ENCODE measurements at regions not wholly inside any gene's neighbourhood (a gene's known extent, or its start where the extent isn't known, plus 50 kb on each side); places are given as distances from the start of the nearest gene placed in this dataset.

DNA sequence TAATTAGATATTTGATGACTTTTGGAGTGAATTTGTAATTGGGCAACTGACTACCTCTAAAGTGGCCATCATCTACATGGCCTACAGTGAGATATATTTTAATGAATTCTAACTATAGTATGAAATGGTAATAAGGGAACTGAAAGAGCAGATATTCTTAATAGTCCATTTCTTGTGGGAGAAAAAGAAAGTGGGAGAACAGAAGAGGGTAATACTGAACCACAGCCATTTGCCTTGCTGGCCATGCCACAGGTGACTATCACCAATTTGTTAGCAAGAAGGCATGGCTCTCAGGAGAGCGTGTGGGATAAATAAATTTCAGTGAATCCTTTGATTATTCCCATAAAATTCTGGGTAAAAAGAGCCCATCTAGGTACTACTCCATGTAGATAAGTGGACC lies 1074.0 kb upstream of the MAP3K7 start:
- TF ChIP-seq, protein P1, sequence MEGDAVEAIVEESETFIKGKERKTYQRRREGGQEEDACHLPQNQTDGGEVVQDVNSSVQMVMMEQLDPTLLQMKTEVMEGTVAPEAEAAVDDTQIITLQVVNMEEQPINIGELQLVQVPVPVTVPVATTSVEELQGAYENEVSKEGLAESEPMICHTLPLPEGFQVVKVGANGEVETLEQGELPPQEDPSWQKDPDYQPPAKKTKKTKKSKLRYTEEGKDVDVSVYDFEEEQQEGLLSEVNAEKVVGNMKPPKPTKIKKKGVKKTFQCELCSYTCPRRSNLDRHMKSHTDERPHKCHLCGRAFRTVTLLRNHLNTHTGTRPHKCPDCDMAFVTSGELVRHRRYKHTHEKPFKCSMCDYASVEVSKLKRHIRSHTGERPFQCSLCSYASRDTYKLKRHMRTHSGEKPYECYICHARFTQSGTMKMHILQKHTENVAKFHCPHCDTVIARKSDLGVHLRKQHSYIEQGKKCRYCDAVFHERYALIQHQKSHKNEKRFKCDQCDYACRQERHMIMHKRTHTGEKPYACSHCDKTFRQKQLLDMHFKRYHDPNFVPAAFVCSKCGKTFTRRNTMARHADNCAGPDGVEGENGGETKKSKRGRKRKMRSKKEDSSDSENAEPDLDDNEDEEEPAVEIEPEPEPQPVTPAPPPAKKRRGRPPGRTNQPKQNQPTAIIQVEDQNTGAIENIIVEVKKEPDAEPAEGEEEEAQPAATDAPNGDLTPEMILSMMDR (IDR thresholded peaks at IDR 0.05) = no peak
- Histone ChIP-seq H3K4me3 (no peak overlapping the region), H3K4me1 (ENCODE audit: low read depth) (no peaks in the 10 kb centered on the region), H3K36me3 (ENCODE audit: low read depth) (no peaks in the 10 kb centered on the region), H3K9me3 (no peaks in the 10 kb centered on the region)
- intact Hi-C loops (cut with DNase I, micrococcal nuclease) = no loop called here
- DNase-seq = no peak
- ATAC-seq = no peak

DNA sequence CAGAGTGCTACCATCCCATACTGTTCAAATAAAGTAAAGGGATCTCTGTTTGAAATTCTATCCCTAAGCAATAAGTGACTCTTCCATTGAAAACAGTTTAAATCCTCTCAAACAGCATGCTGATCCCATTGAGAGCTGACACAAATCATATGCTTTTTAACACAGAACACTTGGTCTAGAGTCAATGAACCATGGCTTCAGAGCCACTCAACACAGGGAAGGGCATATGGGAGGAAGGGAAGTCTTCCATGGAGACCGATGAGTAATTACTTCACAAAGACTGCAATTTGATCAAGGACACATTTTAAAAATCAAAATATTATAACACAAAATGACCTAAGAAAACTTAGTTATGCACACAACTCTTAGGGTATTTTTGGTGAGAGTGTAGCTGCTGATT lies 1073.0 kb upstream of the MAP3K7 start:
- intact Hi-C loops (cut with DNase I, micrococcal nuclease) = no loop called here
- TF ChIP-seq, protein P1 (IDR thresholded peaks at IDR 0.05) = no peak
- no peaks in the 10 kb centered on the region for H3K9me3 ChIP-seq
- no peak for DNase-seq
- no peaks in the 10 kb centered on the region for H3K4me1 ChIP-seq (ENCODE audit: low read depth)
- H3K36me3 ChIP-seq (ENCODE audit: low read depth) = no peaks in the 10 kb centered on the region
- H3K4me3 ChIP-seq = no peak overlapping the region
- ATAC-seq = no peak

DNA sequence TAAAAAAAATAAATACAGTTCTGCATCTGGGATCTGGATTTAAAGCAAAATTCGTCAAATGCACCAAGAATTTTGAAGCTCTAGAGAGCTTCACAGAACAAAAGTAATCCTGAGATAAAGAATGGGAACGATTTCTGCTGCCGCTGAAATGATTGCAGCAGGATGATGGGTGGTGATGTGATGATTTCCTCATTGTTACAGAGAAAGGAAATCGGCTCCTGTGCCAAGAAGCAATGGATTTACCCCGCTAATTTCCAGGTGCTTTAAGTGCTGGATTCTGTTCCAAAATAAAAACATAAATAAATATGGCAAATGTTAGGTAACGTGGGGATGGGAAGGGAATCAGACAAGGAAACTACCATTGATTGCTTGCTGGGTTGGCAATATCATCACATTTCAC lies 1067.9 kb upstream of the MAP3K7 start:
- Histone ChIP-seq H3K4me3 (no peak overlapping the region), H3K36me3 (ENCODE audit: low read depth) (no peaks in the 10 kb centered on the region), H3K4me1 (ENCODE audit: low read depth) (no peaks in the 10 kb centered on the region), H3K9me3 (no peaks in the 10 kb centered on the region)
- DNase-seq (no peak), ATAC-seq (no peak)
- TF ChIP-seq, protein P1 (IDR thresholded peaks at IDR 0.05) = no peak
- intact Hi-C loops (cut with DNase I, micrococcal nuclease) = no loop called here

DNA sequence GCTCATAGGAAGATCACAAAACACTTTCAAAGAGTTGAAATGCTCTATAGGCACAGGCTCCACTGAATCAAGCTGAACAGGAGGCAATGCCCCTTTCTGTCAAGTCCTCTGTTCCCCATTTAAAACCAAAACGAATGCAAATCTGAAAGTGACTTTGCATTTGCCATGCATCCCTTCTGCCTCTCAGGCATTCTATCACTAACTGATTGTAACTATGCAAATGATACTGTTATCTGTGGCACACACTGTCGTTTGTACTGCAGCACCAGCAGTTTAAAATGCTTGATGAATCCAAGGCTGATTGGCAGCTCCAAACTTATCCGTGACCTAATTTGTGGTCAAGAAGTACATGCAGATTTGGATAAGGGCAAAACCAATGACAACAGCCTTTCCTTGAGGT lies 1067.5 kb upstream of the MAP3K7 start:
- intact Hi-C loops (cut with DNase I, micrococcal nuclease) = no loop called here
- no peak for ATAC-seq
- TF ChIP-seq, protein P1 (IDR thresholded peaks at IDR 0.05) = no peak

DNA sequence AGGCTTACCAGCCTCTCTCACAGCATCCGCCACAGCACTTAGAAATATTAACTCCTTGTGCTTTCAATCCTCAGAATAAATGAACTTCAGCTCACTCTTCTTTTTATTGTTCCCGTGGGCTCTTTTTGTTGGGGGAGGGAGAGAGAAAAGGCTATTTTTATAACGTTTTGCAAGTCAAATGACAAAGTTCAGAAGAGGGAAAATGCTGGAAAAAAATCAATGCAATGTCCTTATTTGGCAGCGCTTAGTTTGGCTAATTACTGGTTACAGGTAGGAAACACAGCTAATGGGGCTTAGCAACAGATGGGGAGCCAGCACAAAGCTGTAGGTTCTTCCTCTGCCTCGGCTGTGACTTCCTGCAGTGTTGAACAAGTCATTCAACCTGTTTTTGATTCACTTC lies 1067.0 kb upstream of the MAP3K7 start:
- H3K9me3 ChIP-seq = no peaks in the 10 kb centered on the region
- no peaks in the 10 kb centered on the region for H3K4me1 ChIP-seq (ENCODE audit: low read depth)
- TF ChIP-seq, protein P1 (IDR thresholded peaks at IDR 0.05) = no peak
- intact Hi-C loops (cut with DNase I, micrococcal nuclease) = no loop called here
- H3K36me3 ChIP-seq (ENCODE audit: low read depth) = no peaks in the 10 kb centered on the region
- H3K4me3 ChIP-seq = no peak overlapping the region
- no peak for ATAC-seq
- DNase-seq = no peak

More for the DNA sequence above, 1067.5 kb upstream of the MAP3K7 start:
- no peak for DNase-seq
- no peaks in the 10 kb centered on the region for H3K4me1 ChIP-seq (ENCODE audit: low read depth)
- no peak overlapping the region for H3K4me3 ChIP-seq
- no peaks in the 10 kb centered on the region for H3K9me3 ChIP-seq
- no peaks in the 10 kb centered on the region for H3K36me3 ChIP-seq (ENCODE audit: low read depth)

DNA sequence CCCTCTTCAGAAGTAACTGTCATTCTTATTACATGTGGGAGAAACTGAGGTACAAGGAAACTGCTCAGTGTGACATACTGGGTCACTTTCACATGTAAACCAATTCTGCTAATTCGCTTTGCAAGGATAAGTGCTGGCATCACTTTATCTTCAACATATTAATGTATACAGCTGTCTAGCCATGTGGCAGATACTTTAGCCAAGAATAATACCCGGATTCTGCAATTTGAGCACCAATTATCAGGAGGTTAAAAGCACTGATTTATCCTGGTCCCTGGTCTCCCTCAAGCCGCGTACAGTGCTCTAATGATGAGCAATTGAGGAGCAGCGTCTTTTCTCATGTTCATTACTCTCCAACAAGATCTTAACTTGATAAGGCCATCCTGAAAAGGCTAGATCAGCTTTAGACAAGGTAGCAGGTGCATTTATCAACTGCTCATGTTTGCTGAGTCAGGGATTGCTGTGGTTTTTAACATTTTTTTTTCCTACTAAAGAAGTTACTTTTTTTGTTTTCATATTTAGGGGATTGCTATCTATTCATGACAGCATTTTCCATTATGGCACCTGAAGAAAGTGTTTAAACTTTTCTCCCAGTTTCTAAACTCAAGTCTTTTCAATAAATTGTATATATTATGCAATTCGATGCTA lies 1066.3 kb upstream of the MAP3K7 start:
- Histone ChIP-seq H3K9me3 (no peaks in the 10 kb centered on the region), H3K36me3 (ENCODE audit: low read depth) (no peaks in the 10 kb centered on the region), H3K4me3 (no peak overlapping the region), H3K4me1 (ENCODE audit: low read depth) (no peaks in the 10 kb centered on the region)
- DNase-seq (no peak), ATAC-seq (no peak)
- TF ChIP-seq, protein P1 (IDR thresholded peaks at IDR 0.05) = no peak
- intact Hi-C loops (cut with DNase I, micrococcal nuclease) = no loop called here
